BLaER1 (cell line): ENCODE measurements at regions not wholly inside any gene's neighbourhood (a gene's known extent, or its start where the extent isn't known, plus 50 kb on each side); places are given as distances from the start of the nearest gene placed in this dataset.
"Not testable (repeated sequence)": the region's sequence is repeated elsewhere in the genome, so short reads cannot be mapped to it uniquely, and the experiment has no call there.

ENCODE experiments used
- H3K27ac ChIP-seq: shearing (Covaris generic); formaldehyde crosslinking; 2 replicates; pipeline ENCODE4 v1.8.1; 2022
- H3K27me3 ChIP-seq: shearing (Covaris generic); formaldehyde crosslinking; 2 replicates; pipeline ENCODE4 v1.8.1; 2022
- H3K36me3 ChIP-seq: shearing (Covaris generic); formaldehyde crosslinking; 2 replicates; pipeline ENCODE4 v1.8.1; 2022
- H3K4me1 ChIP-seq: shearing (Covaris generic); formaldehyde crosslinking; 2 replicates; pipeline ENCODE4 v1.8.1; 2022
- H3K4me2 ChIP-seq: shearing (Covaris generic); formaldehyde crosslinking; 2 replicates; pipeline ENCODE4 v1.8.1; 2022
- H3K4me3 ChIP-seq: shearing (Covaris generic); formaldehyde crosslinking; 2 replicates; pipeline ENCODE4 v1.8.1; 2022
- H3K9ac ChIP-seq: shearing (Covaris generic); formaldehyde crosslinking; 2 replicates; pipeline ENCODE4 v1.8.1; 2022
- H3K9me3 ChIP-seq: shearing (Covaris generic); formaldehyde crosslinking; 2 replicates; pipeline ENCODE4 v1.8.1; 2022
- H4K20me1 ChIP-seq: shearing (Covaris generic); formaldehyde crosslinking; 2 replicates; pipeline ENCODE4 v1.8.1; 2022
- Cebpa-rat ChIP-seq: shearing (Covaris generic); IDR thresholded peaks from 2 replicates; pipeline ENCODE4 v1.8.1; 2022

- Histone ChIP-seq H3K4me1 (peaks cover 12% of the 10 kb centered on the region; the same call in 1 of the 2 replicates), H3K27ac (no peak overlapping the region), H3K9ac (no peak overlapping the region), H3K4me3 (no peak overlapping the region), H3K36me3 (no peaks in the 10 kb centered on the region), H3K4me2 (no peak overlapping the region), H4K20me1 (no peaks in the 10 kb centered on the region), H3K27me3 (no peaks in the 10 kb centered on the region), H3K9me3 (no peaks in the 10 kb centered on the region)
- no peak for TF ChIP-seq Cebpa-rat
These were observed 540.5 kb upstream of the BOD1L1 start for GRCh38 chr4:14167876-14168510.

- no peak overlapping the region for H3K9ac ChIP-seq
- no peak for TF ChIP-seq Cebpa-rat
- no peak overlapping the region for H3K4me2 ChIP-seq
- H3K27ac ChIP-seq, result no peak overlapping the region
- H3K36me3 ChIP-seq, result no peaks in the 10 kb centered on the region
- H4K20me1 ChIP-seq, result no peaks in the 10 kb centered on the region
- no peaks in the 10 kb centered on the region for H3K27me3 ChIP-seq
- peaks cover 12% of the 10 kb centered on the region; the same call in 1 of the 2 replicates for H3K4me1 ChIP-seq
- H3K4me3 ChIP-seq, result no peak overlapping the region
- H3K9me3 ChIP-seq, result no peaks in the 10 kb centered on the region
These were observed 541.4 kb upstream of the BOD1L1 start for GRCh38 chr4:14168919-14169318.

GRCh38 chr4:14169460-14169859 lies 541.9 kb upstream of the BOD1L1 start:
- no peaks in the 10 kb centered on the region for H4K20me1 ChIP-seq
- no peak overlapping the region for H3K27ac ChIP-seq
- H3K4me3 ChIP-seq, result no peak overlapping the region
- no peak overlapping the region for H3K9ac ChIP-seq
- H3K36me3 ChIP-seq, result no peaks in the 10 kb centered on the region
- no peaks in the 10 kb centered on the region for H3K27me3 ChIP-seq
- H3K9me3 ChIP-seq, result no peaks in the 10 kb centered on the region
- peaks cover 12% of the 10 kb centered on the region; the same call in 1 of the 2 replicates for H3K4me1 ChIP-seq
- no peak overlapping the region for H3K4me2 ChIP-seq
- no peak for TF ChIP-seq Cebpa-rat

- H3K9me3 ChIP-seq, H3K9ac ChIP-seq, H3K4me3 ChIP-seq, H3K36me3 ChIP-seq, H3K27ac ChIP-seq, H4K20me1 ChIP-seq, H3K4me2 ChIP-seq, H3K27me3 ChIP-seq: not testable (repeated sequence)
- H3K4me1 ChIP-seq, result peaks cover 12% of the 10 kb centered on the region; the same call in 1 of the 2 replicates
These were observed 542.4 kb upstream of the BOD1L1 start for GRCh38 chr4:14169940-14170339.

- peak overlapping the region; percentile 21; the same call in 1 of the 2 replicates for H3K4me2 ChIP-seq
- no peaks in the 10 kb centered on the region for H3K36me3 ChIP-seq
- no peak overlapping the region for H3K9ac ChIP-seq
- H3K27me3 ChIP-seq, result peaks cover 26% of the 10 kb centered on the region; the same call in 1 of the 2 replicates
- no peak for TF ChIP-seq Cebpa-rat
- no peaks in the 10 kb centered on the region for H3K9me3 ChIP-seq
- H3K4me3 ChIP-seq, result no peak overlapping the region
- no peak overlapping the region for H3K27ac ChIP-seq
- peaks cover 51% of the 10 kb centered on the region for H3K4me1 ChIP-seq
- H4K20me1 ChIP-seq, result peaks cover 2% of the 10 kb centered on the region; the same call in 1 of the 2 replicates
These were observed 549.1 kb upstream of the BOD1L1 start for GRCh38 chr4:14176613-14177012.

- Histone ChIP-seq H3K4me3 (no peak overlapping the region), H3K9ac (no peak overlapping the region), H3K9me3 (no peaks in the 10 kb centered on the region), H3K36me3 (no peaks in the 10 kb centered on the region), H3K4me1 (peaks cover 64% of the 10 kb centered on the region), H3K27ac (no peak overlapping the region), H3K4me2 (peak overlapping the region; percentile 70), H4K20me1 (peaks cover 12% of the 10 kb centered on the region; the same call in 1 of the 2 replicates), H3K27me3 (peaks cover 32% of the 10 kb centered on the region; the same call in 1 of the 2 replicates)
- no peak for TF ChIP-seq Cebpa-rat
These were observed 550.5 kb upstream of the BOD1L1 start for GRCh38 chr4:14177987-14178386.

- H4K20me1 ChIP-seq, result peaks cover 12% of the 10 kb centered on the region; the same call in 1 of the 2 replicates
- H3K27ac ChIP-seq, result no peak overlapping the region
- H3K36me3 ChIP-seq, result no peaks in the 10 kb centered on the region
- H3K4me3 ChIP-seq, result no peak overlapping the region
- H3K9ac ChIP-seq, result no peak overlapping the region
- no peaks in the 10 kb centered on the region for H3K9me3 ChIP-seq
- no peak for TF ChIP-seq Cebpa-rat
- peaks cover 36% of the 10 kb centered on the region for H3K27me3 ChIP-seq
- peak overlapping the region; percentile 70 for H3K4me2 ChIP-seq
- H3K4me1 ChIP-seq, result peaks cover 64% of the 10 kb centered on the region
These were observed 550.9 kb upstream of the BOD1L1 start for GRCh38 chr4:14178421-14178820.

GRCh38 chr4:14180166-14180565 lies 552.6 kb upstream of the BOD1L1 start:
- Histone ChIP-seq H3K4me2 (no peak overlapping the region), H3K27me3 (peaks cover 47% of the 10 kb centered on the region)
- TF ChIP-seq Cebpa-rat, result no peak

GRCh38 chr4:14180983-14181601 lies 553.6 kb upstream of the BOD1L1 start:
- Histone ChIP-seq H3K36me3 (no peaks in the 10 kb centered on the region), H4K20me1 (peaks cover 12% of the 10 kb centered on the region; the same call in 1 of the 2 replicates), H3K9ac (no peak overlapping the region), H3K4me3 (no peak overlapping the region), H3K4me1 (peaks cover 53% of the 10 kb centered on the region), H3K9me3 (no peaks in the 10 kb centered on the region), H3K27me3 (peaks cover 47% of the 10 kb centered on the region), H3K4me2 (peak overlapping the region; percentile 68), H3K27ac (no peak overlapping the region)
- TF ChIP-seq Cebpa-rat, result no peak

More at GRCh38 chr4:14180166-14180565, 552.6 kb upstream of the BOD1L1 start:
- Histone ChIP-seq H4K20me1 (peaks cover 12% of the 10 kb centered on the region; the same call in 1 of the 2 replicates), H3K9ac (no peak overlapping the region), H3K27ac (no peak overlapping the region), H3K4me1 (peaks cover 62% of the 10 kb centered on the region), H3K9me3 (no peaks in the 10 kb centered on the region), H3K4me3 (no peak overlapping the region), H3K36me3 (no peaks in the 10 kb centered on the region)

- Histone ChIP-seq H3K27me3 (peaks cover 47% of the 10 kb centered on the region), H3K27ac (no peak overlapping the region), H3K4me2 (peak overlapping the region; percentile 68), H3K9ac (no peak overlapping the region), H4K20me1 (peaks cover 12% of the 10 kb centered on the region; the same call in 1 of the 2 replicates), H3K4me1 (peaks cover 42% of the 10 kb centered on the region), H3K4me3 (no peak overlapping the region), H3K36me3 (no peaks in the 10 kb centered on the region), H3K9me3 (no peaks in the 10 kb centered on the region)
- no peak for TF ChIP-seq Cebpa-rat
These were observed 554.6 kb upstream of the BOD1L1 start for GRCh38 chr4:14182148-14182547.
